NCI-H2227 treated with DMSO at 0.1 percent for 48 hours (cell line): ENCODE measurements at regions not wholly inside any gene's neighbourhood (a gene's known extent, or its start where the extent isn't known, plus 50 kb on each side); places are given as distances from the start of the nearest gene placed in this dataset.

Experiments
- DNase-seq: peaks from one replicate; lab custom pipeline; 2025; lab: John Stamatoyannopoulos, UW

DNA sequence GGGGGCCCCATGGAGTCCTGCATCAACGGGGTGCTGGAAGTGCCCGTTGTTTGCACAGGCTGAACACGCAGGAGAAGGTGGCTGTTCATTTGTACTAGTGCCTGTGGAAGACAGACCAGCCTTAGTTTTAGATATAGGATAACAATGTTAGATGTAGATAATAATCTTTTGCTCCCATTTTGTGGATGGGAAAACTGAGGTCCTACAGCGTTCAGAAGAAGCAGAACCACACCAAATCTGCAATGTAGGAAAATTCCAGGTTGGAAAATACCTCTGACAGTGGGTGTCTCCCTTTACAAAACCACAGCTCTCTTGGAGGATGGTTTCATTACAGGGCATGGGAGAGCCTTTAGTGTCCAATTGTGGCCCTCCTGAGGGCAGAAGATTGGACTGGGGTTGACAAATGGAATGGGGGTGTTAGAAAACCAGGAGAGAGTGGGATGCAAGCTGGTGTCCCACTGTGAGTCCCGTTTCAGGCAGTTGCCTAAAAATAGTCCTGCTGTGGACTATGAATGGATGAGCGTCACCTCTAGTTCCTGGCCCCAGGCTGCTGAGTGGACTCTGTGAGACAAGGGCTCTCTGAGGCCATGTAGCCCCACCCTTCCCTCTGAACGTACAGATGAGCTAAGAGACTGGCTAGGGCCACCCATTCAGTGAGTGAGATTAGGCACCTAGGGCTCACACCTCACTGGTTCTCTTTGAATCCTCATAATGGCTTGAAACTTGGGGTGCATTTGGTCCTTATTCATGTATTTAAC is 508.8 kb downstream of the MN1 start:
- DNase-seq, result no peak

DNA sequence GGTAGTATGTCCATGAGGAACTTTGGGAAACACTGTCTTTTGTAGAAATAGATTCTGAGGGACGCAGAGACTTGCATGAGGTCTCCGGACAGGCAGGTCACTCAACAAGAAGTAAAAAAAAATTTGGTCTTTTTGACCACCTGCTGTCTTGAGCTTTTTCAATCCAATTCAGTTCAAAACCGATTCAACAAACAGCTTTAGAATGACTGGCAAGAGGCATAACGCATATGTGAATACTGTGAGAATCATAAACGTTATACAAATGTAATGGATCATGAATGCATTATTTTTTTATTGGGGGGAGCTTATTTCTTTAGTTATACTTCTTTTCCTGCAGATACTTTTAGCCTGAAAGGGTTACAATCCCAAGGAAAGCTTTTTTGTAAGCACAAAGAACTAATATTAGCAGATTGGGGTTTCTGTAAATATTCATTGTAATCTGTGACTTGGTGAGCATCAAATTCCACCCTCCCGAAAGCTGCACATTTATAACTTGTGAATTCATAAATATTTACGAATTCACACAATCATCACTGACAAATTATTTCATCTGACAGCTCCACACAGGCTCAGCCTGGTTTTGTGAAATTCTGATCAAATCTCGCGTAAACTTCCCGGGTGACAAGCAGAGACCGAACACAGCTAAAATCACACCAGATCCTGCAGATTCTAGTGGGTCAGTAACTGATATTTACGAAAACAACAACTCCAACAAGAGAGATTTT is 507.7 kb downstream of the MN1 start:
- no peak for DNase-seq

DNA sequence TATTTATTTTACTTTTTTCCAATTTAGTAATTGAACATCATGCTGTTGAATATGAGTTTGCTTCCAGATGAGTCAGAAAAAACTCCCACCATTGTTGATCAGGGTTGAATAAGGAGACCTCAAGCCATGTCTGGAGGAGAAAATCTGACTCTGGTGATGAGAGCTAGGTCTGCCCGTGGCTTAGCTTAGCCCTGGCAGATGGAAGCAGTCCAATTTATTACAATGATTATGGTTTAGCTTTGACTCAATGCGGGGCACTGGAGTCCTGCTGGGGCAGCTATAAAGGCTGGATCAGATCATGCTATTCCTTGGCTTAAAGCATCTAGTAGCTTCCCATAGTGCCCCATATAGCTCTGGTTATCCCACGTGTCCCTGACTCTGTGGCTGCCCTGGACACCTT is 506.5 kb downstream of the MN1 start:
- no peak for DNase-seq

DNA sequence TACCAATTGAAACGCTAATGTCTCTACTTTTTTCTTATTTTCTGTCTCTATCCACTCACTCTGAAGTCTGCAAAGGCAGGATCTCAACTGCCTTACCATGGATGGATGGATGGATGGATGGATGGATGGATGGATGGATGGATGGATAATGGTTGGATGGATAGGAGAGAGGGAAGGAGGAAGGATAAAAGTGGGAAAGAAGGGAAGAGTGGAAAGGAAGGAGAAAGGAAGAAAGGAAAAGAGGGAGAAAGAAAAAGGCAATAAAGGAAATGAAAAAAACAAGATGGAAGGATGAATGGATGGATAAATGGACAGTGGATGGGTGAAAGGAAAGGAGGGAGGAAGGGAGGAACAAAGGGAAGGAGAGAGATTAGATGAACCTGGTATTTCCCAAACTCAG is 506.0 kb downstream of the MN1 start:
- no peak for DNase-seq

DNA sequence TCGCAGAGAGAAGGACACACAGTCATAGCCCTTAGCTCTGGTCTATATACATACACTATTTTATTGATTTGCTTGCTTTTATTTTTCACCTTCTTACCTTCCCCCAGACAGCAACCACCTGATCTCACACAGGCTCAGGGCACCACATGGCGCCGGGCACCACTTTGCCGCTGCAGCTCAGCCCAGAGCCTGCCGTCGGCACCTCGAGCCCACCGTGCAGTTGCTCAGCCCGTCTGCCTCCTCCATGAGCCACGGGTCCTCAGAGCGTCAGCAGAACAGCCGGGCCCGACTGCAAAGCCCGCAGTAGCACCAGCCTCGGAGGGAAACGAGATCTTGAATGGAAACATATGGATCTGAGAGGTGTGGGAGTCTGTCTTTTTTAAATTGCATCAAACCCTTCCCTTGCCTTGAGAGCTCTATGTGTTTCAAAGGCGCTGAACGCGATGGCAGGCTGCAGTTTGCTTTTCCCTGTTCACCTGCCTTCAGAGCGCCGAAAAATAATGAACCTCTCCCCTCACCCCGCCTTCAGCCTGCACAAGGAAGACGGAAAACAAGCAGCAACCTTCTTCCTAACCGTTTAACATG is 505.4 kb downstream of the MN1 start:
- no peak for DNase-seq

DNA sequence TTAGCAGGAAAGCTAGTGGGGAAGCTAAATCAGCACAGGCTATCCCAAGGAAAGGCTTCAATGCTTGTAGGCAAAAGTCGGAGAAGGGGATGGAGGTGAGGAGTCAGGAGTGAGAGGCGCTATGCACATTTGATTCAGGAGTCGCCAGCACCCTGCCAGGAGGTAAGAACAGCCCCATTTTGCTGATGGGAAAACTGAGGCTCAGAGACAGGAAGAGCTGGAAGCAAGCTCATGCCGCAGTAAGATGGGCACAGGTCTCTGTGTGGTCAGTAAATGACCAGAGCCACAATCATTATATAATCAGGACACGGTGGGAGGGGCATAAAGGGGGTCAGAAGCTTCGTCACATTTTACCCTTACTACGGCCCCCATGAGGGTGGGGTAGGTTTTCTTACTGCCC is 504.4 kb downstream of the MN1 start:
- no peak for DNase-seq

DNA sequence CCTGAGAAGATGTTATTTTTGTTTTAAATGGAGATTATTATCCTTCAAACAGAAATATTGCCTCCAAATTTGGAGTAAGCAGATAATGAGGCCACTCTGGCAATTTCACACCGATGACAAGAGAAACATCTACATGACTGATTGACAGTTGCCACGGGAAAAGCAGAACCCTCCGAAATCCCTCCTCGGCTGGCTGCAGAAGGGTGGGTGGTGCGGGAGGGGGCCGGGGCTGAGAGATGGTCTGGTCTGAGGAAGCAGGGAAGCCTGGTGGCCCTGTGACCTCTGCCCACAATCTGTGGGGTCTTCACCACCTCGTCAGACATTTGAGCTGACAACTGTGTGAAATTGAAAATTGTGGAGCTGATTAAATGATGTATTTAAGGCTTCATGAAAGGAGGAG is 503.2 kb downstream of the MN1 start:
- no peak for DNase-seq

DNA sequence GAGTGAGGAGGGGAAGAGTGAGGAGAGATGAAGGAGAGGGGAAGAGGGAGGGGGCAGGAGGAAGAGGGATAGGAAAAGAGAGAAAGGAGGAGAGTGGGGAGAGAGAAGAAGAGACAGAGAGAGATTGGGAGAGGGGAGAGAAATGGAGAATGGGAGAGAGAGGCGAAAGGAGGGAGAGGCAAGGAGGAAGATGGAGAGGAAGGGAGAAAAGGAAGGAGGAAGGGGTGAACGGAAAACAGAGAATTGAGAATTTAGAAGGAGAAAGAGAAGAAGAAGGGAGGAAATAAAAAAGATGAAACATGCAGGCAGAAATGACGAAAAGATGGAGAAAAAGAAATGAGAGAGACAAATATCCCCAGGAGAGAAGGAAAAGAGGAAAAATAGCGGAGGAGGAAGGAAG is 502.8 kb downstream of the MN1 start:
- no peak for DNase-seq

DNA sequence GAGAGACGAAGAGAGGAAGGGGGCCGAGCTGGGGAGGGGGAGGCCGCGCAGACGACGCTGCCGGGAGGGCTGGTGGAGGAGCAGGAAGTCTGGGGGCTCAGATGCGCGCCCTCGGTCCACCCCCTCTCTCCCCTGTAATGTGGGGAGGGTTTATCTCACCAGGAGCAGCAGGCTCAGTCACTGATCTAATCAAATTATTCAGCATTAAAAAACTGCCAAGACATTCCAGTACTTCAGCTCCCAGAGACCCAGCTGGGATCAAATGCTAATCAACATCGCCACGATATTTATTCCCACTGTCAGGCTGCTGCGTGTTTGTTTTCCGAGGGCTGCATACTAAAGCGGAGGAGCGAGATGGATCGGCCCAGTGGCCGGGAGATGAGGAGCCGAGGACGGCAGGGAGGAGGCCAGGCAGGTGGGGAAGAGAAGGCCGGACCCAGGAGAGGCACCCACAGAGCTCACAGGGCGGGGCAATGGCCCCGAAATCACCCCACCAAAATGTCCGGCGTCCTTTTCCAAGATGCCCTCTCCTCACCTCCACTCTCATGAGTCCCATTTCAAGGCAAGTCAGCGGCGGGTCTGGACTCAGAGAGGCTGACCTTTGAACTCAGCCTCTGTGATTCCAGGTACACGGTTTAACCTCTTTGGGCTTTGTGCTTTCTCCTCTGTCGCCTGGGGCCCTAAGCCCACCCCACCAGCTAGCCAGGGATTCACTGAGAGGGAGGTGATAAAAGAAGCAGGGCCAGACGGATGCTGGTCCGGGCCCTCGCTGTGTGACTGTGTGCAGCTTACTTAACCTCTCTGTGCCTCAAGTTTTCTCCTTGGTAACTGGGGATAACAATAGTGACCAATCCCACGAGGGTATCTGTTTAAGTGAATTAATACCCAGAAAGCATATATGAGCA is 502.1 kb downstream of the MN1 start:
- DNase-seq, result no peak

DNA sequence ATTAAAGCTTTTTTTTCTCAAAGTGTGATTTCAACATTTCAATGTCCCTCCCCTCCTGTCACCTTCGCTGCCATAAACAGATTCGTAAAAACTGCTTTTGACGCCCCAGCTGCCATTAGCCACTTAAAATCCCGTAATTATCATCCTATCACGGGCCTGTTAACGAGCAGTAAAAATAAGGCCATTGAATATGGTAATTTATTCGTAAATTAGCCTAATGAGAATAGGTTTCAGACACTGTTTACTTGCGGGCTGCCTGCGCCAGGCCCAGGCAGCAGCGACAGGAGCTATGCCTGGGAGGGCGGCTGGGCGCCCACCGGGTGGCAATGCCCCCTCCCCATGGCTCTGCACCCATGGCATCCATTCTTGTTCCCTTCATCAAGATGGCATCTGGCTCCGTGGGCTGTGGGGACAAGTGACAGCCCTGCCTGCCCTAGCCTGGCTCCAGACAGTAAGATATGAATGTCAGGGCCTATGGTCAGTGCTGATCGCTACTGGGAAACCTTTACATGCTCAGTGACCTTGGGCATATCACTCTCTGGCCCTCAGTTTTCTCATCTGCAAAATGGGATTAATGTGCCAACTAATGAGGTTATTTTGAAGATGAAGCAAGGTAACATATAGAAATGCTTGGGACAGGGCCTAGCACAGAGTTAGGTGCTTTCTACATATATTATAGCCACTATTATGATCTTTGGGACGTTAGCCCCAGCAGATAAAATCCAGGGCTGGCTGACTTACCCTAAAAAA is 500.8 kb downstream of the MN1 start:
- no peak for DNase-seq

DNA sequence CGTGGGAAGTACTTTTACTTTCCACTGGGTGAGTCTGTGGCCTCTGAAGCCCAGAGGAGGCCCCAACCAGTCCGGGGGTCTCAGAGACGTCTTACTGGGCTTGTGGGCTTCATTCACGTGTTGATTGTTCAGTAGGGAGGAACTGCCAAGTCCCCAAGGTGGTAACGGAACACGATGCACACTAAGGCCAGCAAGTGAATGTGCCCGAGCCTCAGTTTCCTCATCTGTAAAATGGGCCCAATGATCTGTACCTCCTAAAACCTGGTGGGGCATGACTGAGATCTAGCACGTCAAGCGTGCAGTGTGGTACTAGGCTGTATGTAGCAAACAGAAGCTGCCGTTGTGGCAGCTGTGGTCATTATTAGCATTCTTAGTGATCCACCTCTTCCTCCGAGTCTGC is 499.1 kb downstream of the MN1 start:
- DNase-seq, result no peak

DNA sequence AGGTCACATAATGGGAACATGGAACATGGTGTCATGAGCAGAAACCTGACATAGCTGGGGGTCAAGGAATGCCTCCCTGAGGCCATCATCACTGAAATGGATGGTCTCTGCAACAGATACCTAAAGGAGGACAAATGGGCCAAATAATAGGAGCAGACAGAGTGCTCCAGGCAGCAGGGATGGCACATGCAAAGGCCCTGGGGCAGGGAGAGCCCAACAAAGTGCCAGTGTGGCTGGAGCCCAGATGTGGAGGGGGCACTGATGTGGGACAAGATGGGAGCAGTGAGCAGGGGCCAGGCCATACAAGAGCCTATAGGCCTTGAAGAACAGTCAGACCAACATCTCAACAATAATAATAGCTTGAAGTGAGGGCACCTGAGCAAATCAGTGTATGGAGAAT is 497.8 kb downstream of the MN1 start:
- no peak for DNase-seq

DNA sequence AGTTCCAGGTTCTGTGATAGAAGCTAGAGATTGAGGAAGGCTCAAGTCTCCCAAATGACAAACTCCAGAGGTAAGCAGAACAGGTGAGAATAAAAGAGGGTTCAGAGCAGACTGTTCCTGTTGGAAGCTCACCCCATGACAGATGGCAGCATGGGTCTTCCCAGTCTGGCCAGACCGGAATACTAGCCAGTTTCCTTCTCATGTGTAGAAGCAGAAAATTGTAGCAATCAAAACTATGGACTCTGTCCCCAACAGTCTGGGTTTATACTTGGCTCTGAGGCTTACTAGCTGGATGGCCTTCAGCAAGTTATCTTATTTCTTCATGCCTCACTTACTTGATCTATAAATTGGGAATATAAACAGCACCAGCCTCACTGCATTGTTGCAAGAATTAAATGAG is 494.8 kb downstream of the MN1 start:
- no peak for DNase-seq

DNA sequence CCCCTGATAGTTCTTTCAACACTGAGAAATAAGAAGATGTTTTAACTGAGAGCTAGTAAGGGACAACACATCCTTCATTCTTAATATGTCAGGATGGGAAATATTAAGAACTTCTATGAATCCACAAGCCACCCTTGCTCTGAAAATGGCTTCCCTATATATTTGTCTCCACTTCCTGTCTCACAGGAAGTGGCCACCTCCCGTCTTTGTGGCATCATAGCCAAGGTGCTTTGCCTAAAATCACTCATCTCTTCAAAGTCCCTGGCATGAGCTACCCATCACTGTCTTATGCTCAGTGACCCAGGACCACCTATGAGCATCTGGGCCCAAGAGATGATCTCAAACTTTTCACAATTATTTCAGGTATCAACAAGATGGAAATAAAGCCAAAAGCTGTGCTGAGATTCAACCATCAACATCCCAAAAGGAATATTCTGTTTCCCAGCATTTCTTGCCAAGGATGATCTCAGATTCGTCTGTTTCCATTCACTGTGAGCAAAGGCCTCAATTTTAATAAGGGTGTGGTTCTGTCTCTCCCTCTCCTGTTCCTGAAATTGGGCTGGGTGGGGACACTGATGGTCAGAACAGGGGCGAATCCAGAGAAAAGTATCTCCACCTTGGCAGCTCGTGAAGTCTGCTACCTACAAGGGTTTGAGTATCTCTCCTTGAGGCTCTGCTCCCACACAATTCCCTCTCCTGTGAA is 493.9 kb downstream of the MN1 start:
- DNase-seq, result no peak

DNA sequence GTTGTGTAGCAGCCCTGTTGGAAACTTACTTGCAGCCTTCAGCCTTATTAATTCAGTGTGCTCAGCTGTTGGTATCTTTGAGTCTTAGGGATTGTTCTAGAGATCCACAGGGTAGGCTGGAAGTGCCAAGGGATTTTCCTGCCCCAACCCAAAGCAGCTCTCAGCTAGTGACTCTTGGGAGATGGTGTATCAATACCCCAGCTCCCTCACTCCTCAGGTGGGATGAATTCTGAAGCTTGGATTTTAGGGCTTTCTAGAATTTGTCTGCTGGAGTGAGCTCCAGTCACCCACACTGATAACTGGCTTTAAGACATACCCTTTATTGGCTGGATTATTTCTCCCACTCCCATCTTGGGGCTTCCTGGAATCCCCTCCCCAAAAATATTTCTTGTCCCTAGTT is 493.0 kb downstream of the MN1 start:
- no peak for DNase-seq

DNA sequence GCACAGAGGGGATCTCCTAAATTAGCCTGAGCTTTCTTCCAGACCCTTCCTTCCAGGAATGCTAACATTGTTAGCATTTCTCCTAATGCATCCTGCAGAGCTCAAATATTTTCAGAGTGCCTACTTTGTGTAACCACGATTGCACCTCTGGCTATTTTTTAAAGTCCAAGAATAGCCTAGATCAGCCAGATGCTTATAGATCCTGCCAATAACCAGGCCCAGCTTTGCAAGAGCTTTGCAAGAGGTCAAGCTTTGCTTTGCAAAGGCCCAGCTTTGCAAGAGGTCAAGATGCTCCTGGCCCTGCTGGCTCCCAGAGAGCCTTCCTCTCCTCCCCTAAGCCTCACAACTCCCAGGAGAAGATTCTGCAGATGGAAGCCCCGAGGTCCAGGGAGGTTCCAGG is 491.9 kb downstream of the MN1 start:
- no peak for DNase-seq

DNA sequence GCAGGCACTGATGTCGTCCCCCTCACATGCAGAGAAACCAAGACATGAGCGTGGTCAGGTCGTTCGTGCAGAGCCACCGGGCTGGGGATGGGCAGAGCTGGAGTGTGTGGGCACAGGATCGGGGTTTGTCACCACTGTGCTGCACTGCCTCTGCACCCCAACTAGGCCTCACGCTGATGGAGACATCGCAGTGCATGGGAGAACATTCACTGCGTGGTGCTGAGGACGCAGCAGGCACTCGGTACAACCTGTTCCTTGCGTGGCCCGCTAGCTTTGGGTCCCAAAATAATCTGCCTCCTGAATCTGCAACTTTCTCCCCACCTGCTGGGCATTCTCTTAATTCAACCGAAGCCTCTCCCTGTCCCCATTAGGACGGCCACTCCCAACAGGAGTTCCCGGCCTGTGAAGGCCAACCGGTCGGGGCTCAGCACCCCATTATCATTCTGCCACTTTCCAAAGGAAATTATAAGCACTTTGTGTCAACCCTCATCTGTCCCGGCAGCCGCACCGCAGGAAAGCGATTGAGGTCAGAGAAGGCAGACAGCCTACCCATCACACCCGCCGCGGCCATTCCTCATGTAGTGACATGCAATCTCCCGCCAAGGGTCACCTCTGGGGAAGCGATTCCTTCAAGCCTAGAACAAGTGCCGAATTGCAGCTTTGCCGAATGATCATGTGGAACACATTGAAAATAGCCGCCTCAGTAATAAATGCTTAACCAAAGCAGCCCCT is 490.4 kb downstream of the MN1 start:
- peak; percentile 30 for DNase-seq

DNA sequence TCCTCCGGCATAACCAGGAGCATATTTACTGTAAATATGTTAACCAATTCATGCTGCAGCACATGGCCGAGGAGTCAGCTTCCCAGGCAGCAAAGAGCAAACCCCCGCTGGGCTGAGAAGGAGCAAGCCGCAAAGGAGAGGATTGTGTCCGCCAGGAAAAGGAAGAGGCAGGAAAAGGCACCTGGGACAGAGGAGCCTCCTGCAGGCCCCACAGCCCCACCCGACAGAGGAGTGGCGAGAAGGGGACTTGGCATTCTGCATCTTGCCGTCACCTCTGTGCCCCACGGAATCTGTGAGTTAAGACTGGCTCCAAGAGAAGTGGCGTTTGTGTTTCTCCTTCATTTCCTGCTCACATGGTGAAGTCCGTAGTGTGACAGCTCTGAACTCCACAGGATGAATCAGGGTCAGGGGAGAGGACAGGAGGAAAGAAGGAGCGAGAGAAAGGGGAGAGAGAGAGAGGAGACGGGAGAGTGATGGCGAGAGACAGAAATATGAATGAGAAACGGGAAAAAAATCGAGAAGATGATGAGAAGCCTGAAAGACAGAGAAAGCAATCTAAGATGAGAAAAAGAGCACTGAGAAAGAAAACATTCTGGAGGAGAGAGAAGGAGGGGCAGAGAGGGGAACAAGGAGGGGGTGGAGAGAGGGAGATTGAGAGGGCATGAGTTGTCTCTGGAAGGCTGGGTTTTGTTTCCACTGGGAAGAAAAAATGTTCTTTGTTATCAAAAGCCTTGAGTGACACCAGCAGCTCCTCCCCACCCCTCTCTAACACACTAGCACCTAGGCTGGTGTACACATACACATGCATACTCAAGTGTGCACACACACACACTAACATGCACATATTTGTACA is 489.6 kb downstream of the MN1 start:
- no peak for DNase-seq

DNA sequence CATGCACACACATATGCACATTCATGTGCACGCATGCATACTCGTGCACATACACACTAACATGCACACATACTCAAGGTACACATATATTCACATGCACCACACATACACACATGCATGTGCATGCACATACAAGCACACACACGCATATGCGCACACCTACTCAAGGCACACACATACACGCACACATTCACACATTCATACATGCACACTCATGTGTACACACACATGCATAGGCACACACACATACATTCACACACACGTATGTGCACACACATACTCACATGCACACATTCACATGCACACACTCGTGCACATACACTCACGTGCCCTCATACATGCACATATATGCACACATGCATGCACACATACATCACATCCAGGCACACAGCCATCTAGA is 489.0 kb downstream of the MN1 start:
- no peak for DNase-seq
